AML-193 (cell line): ENCODE measurements at regions not wholly inside any gene's neighbourhood (a gene's known extent, or its start where the extent isn't known, plus 50 kb on each side); places are given as distances from the start of the nearest gene placed in this dataset.
"Not testable (repeated sequence)": the region's sequence is repeated elsewhere in the genome, so short reads cannot be mapped to it uniquely, and the experiment has no call there.

ENCODE experiments used
- DNase-seq, 2 experiments: peaks; one replicate each; lab custom pipeline; 2025; lab: John Stamatoyannopoulos, UW

DNA sequence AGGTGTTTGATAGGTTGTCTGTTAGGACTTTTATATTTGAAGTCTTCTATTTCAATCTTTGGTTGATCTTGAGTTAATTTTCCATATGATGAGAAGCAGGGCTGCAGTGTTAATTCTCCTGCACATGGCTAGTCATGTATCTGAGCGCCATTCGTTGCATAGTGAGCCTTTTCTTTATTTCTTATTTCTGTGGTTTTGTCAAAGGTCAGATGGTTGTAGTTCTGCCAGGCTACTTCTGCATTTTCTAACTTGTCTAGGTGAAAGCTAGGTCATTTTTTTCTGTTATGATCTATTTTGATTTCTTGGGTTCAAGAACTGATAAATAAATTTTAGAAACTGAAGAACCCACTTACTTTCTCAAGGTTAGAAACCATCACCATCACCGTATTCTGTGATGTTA, 56.7 kb downstream of the CCDC74A start:
- no peak for DNase-seq

DNA sequence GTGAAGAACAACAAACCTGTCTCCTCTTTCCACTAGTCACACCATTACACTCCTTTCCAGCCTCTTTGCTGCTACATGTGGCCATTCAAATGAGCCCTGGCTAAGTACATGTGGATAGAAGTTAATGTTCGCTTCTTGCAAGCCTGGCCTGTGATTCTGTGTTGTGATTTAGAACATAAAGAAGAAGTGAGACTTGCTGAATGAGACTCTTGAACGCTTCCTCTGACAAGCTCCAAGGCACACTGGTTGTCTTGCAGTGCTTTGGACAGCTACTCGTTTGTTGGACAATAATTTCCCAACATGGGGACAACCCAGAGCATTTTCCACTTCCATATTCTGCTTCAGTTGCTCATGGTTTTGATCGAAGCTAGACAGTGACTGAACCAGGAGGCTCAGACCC, 57.3 kb downstream of the CCDC74A start:
- DNase-seq, result no peak

DNA sequence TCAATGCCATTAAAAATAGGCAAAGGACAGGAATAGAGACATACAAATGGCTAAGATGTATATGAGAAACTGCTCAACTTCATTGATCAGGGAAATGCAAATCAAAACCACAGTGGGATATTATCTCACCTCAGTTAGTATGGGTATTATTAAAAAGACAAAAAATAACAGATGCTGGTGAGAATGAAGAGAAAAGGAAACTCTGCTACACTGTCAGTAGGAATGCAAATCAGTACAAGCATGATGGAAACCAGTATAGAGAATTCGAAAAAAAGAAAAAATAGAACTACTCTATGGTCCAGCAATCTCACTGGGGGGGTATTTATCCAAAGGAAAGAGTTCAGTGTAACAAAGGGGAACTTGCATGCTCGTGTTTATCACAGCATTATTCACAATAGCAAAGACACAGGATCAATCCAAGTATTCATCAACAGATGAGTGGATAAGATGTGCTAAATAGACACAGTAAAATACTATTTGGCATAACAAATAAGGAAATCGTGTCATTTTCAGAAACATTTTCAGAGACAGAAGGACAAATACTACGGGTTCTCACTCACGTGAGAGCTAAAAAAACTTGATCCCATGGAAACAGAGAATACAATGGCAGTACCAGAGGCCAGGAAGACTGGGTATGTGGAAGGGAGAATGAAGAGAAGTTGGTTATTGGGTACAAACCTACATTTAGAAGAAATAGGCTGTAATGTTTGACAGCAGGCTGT, 60.6 kb downstream of the CCDC74A start:
- no peak for DNase-seq

DNA sequence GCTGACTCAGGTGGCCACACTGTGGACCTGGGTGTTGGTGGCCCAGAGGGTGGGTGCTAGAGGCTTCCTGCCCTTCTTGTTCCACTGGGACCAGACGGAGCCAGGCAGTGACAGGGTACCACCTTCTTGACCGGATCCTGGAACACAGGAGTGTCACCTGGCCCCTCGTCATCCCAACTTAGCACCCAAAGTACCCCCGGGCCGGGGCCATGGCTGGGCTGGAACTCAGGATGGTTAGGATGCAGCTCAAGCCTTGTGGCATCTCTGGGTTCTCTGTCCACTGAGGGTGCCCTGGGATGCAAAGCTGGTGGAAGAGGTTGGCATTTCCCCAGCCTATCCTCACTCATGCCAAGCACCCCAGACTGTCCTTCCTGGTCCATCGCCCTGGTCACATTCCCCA, 61.4 kb downstream of the CCDC74A start:
- not testable (repeated sequence) for DNase-seq

DNA sequence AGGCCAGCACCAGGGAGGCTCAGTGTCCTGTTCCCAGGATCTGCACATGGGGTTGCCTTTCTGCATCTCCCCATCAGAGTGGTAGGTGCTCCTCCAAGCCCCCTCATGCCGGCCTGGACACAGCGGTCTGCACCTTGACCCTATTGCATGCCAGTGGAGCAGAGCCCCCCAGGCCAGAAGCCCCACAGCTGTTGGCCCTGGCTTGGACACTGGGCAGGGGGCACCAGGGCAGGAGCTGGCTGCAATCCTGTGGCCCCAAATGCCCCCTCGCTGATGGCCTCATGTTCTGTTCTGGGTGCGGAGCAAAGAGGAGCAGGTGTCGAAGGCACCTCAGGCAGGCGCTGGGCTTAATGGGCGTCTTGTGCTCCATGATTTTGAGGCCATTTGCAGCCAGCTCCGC, 62.7 kb downstream of the CCDC74A start:
- no peak for DNase-seq

DNA sequence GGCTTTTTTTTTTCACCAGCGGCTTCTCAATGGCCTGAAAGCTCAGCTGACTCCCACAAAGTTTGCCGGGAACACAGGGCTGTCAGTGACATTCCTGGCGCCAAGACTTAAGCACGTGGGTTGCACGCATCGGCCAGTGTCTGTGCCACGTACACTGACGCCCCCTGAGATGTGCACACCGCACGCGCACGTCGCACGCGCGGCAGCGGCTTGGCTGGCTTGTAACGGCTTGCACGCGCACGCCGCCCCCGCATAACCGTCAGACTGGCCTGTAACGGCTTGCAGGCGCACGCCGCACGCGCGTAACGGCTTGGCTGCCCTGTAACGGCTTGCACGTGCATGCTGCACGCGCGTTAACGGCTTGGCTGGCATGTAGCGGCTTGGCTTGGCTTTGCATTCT, 63.2 kb downstream of the CCDC74A start:
- no peak for DNase-seq

DNA sequence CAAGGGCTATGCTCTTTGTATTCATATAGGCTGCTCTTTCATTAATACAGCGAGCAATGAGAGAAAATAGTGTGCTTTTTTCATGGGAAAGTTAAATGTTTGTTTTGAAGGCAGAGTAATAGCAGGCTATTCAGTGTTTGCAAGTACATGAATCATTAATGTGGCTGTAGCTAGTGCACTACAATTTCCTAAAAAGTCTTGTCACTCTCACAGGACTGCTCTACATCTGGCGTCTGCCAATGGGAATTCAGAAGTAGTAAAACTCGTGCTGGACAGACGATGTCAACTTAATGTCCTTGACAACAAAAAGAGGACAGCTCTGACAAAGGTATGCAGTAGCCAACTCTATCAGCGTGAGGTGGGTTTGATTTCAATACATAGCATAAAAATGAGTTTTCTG, 68.9 kb downstream of the CCDC74A start:
- DNase-seq, result not testable (repeated sequence)

DNA sequence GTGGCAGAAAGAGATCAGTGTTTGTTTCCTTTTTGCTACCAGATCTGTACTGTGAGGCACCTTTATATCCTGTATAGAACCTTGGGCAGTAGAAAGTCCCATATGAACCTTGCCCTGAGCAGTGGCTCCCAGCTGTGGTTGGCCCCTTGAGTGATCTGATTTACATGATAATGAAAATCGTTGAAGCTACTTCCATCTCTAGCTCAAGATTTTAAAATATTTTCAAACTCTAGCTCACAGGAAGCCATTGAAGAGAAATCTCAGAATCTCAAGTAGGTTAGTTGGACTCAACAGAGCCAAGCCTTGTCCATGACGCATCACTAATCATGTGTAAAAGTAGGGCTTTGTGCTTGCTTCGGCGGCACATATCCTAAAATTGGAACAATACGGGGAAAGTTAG, 74.8 kb downstream of the CCDC74A start:
- not testable (repeated sequence) for DNase-seq

DNA sequence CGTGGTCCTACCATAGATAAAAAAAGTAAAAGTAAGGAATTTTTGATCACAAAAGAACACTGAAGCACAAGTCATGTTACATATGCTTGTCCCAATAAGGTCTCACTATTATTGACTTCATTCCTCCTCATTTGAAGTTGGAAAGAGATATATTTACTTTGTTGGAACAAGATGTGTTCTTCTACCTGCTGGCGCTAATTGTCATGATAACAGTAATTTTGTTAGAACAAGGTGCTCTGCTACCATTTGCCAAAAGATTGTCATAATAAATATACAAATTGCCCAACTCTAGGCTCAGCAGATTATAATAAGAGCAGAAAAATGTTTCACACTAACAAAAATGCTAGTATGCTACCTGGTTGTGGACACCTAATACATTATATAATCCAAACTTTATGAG, 77.0 kb downstream of the CCDC74A start:
- DNase-seq, result not testable (repeated sequence)

DNA sequence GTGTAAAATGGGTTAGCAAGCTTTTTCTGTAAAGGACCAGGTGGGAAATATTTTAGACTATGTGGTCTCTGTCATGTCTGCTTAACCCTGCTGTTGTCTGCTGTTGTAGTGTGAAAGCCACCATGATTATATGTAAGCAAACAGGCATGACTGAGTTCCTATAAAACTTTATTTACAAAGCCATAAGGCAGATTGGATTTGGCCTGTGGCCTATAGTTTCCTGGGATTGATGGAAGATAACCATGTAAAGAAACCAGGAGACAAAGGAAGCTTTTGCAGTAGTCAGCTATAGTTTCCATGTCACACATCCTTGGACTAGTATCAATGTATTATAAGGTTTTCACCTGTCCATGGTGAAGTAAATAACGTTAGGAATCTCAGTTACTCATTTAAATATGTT, 78.7 kb downstream of the CCDC74A start:
- not testable (repeated sequence) for DNase-seq

DNA sequence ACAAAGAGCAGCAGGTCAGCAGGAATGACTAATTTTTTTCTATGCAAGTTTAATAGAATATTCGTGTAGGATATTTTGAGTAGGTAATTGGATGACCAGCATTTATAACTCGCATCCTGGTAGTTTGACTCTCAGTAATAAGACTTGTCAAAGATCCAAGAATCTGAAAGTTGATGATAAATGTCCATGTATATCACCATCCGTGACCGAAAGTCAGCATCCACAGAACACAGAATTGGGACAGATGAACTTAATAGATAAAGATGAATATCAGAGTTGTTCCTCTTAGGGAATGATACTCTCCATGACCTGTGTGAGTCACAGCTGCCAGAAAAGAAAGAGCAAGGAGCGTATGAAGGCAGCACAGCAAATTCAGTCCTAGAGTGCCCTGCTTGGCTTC, 79.4 kb downstream of the CCDC74A start:
- not testable (repeated sequence) for DNase-seq

DNA sequence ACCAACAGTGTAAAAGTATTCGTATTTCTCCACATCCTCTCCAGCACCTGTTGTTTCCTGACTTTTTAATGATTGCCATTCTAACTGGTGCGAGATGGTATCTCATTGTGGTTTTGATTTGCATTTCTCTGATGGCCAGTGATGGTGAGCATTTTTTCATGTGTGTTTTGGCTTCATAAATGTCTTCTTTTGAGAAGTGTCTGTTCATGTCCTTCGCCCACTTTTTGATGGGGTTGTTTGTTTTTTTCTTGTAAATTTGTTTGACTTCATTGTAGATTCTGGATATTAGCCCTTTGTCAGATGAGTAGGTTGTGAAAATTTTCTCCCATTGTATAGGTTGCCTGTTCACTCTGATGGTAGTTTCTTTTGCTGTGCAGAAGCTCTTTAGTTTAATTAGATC, 86.9 kb downstream of the CCDC74A start:
- not testable (repeated sequence) for DNase-seq

DNA sequence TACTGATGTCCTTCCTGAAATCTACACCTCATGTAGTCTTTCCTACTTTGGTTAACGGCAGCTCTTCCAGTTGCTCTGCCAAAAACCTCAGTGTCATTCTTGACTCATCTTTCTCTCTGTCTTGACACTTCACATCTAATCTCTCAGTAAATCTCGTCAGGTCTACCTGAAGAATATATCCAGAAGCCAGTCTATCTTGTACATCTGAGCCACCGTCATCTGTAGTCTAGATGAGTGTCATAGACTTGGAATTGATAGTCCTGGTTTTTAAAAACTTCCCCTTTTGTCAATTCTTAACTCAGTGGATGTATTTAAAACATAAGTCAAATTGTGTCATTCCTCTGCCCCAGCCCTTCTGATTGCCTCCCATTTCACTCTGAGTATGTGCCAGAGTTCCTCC, 90.6 kb downstream of the CCDC74A start:
- DNase-seq, result not testable (repeated sequence)

DNA sequence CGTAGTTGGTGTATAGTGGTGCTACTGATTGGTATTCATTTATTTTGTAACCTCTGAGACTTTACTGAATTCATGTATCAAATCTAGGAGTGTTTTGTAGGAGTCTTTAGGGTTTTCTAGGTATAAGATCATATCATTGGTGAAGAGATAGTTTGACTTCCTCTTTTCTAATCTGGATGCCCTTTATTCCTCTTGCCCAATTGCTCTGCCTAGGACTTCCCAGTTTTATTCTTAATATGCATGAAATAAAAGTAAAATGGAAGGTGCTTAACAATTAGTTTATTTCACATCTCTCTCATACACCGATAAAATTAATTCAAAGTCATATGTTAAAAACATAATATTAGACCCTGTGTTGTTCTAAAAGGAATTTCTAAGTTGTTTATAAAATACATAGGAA, 95.2 kb downstream of the CCDC74A start:
- peak; percentile 25 to 36 for DNase-seq

DNA sequence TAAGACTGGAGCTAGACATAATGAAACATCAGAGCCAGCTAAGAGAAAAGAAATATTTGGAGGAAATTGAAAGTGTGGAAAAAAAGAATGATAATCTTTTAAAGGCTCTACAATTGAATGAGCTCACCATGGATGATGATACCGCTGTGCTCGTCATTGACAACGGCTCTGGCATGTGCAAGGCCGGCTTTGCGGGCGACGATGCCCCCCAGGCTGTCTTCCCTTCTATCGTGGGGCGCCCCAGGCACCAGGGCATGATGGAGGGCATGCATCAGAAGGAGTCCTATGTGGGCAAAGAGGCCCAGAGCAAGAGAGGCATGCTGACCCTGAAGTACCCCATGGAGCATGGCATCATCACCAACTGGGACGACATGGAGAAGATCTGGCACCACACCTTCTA, 98.3 kb downstream of the CCDC74A start:
- not testable (repeated sequence) for DNase-seq

DNA sequence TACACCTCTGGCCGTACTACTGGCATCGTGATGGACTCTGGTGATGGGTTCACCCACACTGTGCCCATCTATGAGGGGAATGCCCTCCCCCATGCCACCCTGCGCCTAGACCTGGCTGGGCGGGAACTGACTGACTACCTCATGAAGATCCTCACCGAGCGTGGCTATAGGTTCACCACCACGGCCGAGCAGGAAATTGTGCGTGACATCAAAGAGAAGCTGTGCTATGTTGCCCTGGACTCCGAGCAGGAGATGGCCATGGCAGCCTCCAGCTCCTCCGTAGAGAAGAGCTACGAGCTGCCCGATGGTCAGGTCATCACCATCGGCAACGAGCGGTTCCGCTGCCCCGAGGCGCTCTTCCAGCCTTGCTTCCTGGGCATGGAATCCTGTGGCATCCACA, 98.9 kb downstream of the CCDC74A start:
- not testable (repeated sequence) for DNase-seq

DNA sequence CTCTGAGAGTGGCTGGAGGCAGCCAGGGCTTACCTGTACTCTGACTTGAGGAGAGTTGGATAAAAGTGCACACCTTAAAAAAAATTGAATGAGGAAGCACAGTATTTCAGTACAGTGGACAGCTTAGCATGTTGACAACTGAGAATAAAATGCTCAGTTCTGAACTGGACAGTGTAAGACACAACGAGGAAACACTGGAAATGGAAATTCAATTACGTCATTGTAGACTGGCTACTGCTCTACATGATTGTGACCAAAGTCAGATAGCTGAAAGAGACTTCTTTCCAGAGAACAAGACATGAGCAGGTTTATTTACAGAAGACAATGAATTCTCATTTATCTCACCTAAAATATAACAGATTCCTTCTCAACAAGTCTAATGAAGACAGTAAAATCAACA, 100.1 kb downstream of the CCDC74A start:
- not testable (repeated sequence) for DNase-seq

DNA sequence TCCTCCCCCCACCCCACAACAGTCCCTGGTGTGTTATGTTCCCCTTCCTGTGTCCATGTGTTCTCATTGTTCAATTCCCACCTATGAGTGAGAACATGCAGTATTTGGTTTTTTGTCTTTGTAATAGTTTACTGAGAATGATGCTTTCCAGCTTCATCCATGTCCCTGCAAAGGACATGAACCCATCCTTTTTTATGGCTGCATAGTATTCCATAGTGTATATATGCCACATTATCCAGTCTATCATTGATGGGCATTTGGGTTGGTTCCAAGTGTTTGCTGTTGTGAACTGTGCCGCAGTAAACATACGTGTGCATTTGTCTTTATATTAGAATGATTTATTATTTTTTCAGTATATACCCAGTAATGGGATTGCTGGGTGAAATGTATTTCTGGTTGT, 104.0 kb downstream of the CCDC74A start:
- not testable (repeated sequence) for DNase-seq

DNA sequence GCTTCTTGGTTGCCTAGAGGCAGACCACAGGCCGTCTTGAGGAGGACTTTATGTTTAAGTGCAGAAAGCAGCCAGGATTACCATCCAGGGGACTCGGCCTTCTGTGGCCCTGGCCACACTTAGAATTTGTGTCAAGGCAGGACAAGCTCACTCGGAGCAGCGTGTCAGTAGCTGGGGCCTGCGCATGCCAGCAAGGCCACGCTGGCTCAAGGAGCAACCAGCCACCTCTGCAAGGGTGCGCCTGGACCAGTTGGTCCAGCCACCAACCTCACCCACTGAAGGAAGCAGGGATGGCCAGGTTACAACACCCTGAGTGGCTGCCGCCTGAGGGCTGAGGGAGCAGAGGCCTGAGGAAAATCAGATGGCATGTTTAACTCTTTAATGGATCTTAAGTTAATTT, 105.7 kb downstream of the CCDC74A start:
- not testable (repeated sequence) for DNase-seq

DNA sequence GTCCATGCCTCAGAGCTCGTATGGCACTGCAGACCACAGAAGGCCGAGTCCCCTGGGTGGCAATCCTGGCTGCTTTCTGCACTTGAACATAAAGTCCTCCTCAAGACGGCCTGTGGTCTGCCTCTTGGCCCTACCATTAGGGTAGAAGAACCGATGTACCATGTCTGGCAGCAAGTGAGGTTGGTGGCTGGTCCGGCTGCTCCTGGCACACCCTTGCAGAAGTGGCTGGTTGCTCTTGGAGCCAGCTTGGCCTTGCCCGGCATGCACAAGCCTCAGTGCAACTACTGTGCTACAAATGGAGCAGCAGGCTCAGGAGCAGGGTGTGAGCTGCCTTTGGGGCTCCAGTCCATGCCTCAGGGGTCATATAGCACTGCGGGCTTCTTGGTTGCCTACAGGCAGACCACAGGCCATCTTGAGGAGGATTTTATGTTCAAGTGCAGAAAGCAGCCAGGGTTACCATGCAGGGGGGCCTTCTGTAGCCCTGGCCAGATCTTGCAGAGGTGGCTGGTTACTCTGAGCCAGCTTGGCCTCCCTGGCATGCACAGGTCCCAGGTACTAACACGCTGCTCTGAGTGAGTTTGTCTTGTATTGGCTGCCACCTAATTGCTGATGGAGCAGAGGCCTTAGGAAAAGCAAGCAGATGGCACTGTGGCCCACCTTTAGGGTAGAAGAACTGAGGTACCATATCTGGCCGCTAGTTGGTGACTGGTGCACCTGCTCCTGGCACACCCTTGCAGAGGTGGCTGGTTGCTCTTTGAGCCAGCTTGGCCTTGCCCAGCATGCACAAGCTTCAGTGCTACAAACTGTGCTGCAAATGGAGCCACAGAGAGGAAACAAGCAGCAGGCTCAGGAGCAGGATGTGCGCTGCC, 106.4 kb downstream of the CCDC74A start:
- not testable (repeated sequence) for DNase-seq

DNA sequence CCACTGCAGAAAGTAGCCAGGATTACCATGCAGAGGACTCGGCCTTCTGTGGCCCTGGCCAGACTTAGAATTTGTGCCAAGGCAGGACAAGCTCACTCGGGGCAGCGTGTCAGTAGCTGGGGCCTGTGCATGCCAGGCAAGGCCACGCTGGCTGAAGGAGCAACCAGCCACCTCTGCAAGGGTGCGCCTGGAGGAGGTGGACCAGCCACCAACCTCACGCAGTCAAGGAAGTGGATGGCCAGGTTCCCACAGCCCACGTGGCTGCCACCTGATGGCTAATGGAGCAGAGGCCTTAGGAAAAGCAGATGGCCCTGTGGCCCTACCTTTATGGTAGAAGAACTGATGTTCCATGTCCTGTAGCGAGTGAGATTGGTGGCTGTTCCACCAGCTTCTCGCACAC, 107.9 kb downstream of the CCDC74A start:
- DNase-seq, result no peak

DNA sequence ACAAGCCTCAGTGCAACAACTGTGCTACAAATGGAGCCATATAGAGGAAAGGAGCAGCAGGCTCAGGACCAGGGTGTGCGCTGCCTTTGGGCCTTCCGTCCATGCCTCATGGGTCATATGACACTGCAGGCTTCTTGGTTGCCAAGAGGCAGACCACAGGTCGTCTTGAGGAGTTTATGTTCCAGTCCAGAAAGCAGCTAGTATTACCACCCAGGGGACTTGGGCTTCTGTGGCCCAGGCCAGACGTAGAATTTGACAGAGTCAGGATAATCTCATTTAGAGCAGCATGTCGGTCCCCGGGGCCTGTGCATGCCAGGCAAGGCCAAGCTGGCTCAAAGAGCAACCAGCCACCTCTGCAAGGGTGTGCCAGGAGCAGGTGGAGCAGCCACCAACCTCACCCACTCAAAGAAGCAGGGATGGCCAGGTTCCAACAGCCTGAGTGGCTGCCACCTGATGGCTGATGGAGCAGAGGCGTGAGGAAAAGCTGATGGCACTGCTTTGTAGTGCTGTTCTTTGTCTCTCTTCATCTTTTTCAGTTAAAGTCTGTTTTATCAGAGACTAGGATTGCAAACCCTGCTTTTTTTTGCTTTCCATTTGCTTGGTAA, 109.1 kb downstream of the CCDC74A start:
- not testable (repeated sequence) for DNase-seq
